ENCODE measurements at regions not wholly inside any gene's neighbourhood (a gene's known extent, or its start where the extent isn't known, plus 50 kb on each side); places are given as distances from the start of the nearest gene placed in this dataset.

- TF ChIP-seq, protein P1, sequence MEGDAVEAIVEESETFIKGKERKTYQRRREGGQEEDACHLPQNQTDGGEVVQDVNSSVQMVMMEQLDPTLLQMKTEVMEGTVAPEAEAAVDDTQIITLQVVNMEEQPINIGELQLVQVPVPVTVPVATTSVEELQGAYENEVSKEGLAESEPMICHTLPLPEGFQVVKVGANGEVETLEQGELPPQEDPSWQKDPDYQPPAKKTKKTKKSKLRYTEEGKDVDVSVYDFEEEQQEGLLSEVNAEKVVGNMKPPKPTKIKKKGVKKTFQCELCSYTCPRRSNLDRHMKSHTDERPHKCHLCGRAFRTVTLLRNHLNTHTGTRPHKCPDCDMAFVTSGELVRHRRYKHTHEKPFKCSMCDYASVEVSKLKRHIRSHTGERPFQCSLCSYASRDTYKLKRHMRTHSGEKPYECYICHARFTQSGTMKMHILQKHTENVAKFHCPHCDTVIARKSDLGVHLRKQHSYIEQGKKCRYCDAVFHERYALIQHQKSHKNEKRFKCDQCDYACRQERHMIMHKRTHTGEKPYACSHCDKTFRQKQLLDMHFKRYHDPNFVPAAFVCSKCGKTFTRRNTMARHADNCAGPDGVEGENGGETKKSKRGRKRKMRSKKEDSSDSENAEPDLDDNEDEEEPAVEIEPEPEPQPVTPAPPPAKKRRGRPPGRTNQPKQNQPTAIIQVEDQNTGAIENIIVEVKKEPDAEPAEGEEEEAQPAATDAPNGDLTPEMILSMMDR (IDR thresholded peaks at IDR 0.05; ENCODE audit: low read depth, low read length), result no peak
- DNase-seq (ENCODE audit: extremely low read depth, low read depth), result no peak
Observed at GRCh38 chr6:119821380-119821779, 471.8 kb upstream of the MAN1A1 start.

DNA sequence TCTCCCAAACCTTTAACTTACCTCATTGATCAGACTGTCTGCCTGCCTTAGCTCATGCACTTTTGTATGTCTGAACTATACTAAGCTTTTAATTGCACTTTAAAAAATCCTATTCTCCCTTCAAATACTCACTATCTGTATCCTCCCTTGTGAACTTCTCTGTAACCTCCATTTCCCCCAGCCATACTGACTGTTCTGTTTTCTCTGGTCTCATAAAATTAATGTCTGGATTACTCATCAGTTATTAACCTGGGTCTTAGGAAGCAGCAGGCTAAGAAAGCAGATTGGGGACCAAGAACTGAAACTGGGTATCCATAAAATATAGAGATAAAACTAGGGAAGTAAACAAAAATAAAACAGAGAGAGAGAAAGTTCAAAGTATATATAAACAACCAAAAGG, 469.3 kb upstream of the MAN1A1 start:
- TF ChIP-seq, protein P1 (IDR thresholded peaks at IDR 0.05; ENCODE audit: low read depth, low read length), result no peak
- no peak for DNase-seq (ENCODE audit: extremely low read depth, low read depth)

DNA sequence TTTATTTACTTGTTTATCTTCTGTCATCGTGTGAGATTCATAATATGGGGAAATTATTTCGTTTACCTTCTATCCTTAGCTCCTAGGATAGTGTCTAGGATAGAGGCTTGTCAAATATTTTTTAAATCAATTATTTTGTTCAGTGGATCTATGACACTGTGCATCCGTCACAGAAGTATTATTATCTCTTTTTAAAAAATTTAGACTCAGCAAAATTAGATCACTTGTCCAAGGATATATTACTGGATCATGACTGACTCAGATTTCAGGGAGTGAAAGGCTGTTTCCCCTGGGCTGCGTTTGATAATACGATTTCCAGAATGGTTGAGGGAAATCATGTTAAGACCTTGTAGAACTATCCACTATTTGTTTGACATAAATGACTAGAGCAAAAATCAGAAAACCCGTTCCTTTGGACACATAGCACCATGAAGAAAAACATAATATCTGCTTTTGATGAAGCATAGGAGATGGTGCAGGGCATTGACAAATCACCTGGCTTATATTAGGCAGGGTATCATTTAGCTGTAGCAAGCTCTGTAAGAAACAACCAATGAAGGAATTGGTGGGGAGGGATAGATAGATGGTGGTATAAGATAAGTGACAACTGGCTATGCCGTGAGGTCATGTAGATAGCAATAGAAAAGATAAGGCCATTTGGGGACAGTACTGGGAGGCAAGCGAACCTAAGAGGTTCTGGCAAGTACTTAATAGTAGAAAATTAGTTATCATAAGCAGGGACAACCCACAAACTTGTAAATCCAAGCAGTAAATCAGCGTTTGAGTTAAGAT, 465.2 kb upstream of the MAN1A1 start:
- TF ChIP-seq, protein P1 (IDR thresholded peaks at IDR 0.05; ENCODE audit: low read depth, low read length), result no peak
- no peak for DNase-seq (ENCODE audit: extremely low read depth, low read depth)

- no peak for DNase-seq (ENCODE audit: extremely low read depth, low read depth)
- TF ChIP-seq, protein P1 (IDR thresholded peaks at IDR 0.05; ENCODE audit: low read depth, low read length), result no peak
Observed at GRCh38 chr6:119802464-119802863, 452.9 kb upstream of the MAN1A1 start.

- no peak for DNase-seq (ENCODE audit: extremely low read depth, low read depth)
- TF ChIP-seq, protein P1 (IDR thresholded peaks at IDR 0.05; ENCODE audit: low read depth, low read length), result no peak
Observed at GRCh38 chr6:119801056-119801455, 451.5 kb upstream of the MAN1A1 start.

DNA sequence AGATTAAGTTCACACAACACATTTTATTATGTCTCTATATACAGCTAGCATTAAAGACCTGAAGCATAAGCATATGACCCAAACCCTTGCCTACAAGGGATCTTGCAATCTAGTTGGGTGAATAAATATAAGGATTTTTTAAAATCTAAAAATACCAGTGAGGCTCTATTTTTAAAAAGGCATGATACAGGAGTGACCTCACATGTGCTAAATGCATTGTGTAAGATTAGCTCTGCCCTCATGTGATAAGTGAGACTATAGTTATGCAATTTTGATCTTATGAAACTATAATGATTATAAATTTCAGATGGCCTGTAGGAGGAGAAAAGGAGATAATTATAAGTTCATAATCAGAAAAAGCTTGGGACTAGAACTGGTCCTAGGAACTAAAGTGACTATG, 451.0 kb upstream of the MAN1A1 start:
- TF ChIP-seq, protein P1 (IDR thresholded peaks at IDR 0.05; ENCODE audit: low read depth, low read length), result no peak
- no peak for DNase-seq (ENCODE audit: extremely low read depth, low read depth)

GRCh38 chr6:119799596-119800509, 450.3 kb upstream of the MAN1A1 start:
- TF ChIP-seq, protein P1 (IDR thresholded peaks at IDR 0.05; ENCODE audit: low read depth, low read length), result no peak
- DNase-seq (ENCODE audit: extremely low read depth, low read depth), result no peak

Measured in AG09319 (cell line).